HG03469 (cell line): ENCODE measurements at regions not wholly inside any gene's neighbourhood (a gene's known extent, or its start where the extent isn't known, plus 50 kb on each side); places are given as distances from the start of the nearest gene placed in this dataset.
"Not testable (repeated sequence)": the region's sequence is repeated elsewhere in the genome, so short reads cannot be mapped to it uniquely, and the experiment has no call there.

Experiments
- ATAC-seq: cut with Tn5 transposase; IDR thresholded peaks from one replicate; pipeline ENCODE4 v1.9.1; 2021; ENCODE audit warnings: mild to moderate bottlenecking, moderate library complexity, moderate number of reproducible peaks; ENCODE audit not compliant: unreplicated experiment

DNA sequence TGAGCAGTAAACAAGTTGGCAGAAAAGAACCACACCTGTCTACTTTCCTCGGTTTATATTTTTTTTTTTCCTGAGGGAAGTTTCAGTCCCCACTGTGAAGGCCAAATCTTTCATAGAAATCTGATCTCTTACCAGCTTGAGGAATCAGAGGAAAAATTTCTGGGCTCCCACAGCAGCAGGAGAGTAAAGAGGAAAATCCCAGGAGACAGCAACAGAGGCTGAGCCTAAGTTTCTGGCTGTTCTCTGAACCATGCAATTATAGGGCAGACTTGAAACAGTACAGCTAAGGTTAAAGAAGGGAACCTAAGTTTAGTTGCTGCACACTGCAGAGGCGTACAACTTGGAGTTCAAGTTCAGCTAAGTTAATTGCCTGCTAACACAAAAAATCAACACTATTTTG is 1090.9 kb upstream of the INTU start:
- ATAC-seq, result no peak

DNA sequence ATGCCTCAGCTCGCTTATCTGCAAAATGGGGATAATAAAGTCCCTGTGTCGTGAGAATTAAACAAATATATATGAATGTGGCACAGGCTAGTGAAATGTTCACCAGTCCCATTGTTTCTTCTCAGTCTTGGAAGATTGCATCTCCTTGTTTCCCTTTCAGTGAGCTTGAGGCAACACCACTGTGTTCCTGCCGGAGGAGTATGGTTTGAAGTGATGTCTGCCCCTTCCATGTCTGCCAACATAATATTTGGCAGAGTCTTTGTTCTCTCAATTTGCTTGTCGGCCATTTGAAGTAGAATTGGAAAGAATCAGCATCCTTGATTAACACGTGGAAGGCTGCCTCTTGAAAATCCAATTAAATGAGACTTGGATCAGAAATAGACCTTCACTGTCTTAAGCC is 1088.5 kb upstream of the INTU start:
- no peak for ATAC-seq

DNA sequence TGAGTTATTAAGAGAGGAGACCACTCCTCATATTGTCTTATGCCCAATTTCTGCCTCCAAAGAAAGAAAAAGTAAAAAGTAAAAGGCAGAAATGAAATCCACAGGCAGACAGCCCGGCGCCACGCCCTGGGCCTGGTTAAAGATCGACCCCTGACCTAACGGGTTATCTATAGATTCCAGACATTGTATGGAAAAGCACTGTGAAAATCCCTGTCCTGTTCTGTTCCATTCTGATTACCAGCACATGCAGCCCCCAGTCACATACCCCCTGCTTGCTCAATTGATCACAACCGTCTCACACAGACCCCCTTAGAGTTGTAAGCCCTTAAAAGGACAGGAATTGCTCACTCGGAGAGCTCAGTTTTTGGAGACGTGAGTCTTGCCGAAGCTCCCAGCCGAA is 1086.6 kb upstream of the INTU start:
- not testable (repeated sequence) for ATAC-seq

DNA sequence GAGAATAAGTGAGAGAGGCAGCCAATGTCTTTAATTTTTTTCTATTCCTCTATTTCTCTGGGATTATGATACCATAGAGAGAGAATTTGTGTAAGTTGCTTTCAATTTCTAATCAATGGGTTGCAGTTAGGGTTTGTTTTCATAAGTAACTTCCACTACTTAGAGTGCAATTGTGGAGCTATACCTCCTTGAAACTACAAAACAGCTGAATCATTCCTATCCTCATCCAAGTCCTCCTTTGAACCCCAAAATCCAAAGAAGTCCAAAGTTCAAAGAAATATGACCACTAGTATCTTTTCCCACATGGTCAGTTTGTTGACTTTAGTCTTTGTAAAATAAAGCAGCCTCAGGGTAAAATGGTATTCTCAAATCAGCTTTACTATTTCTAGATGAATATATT is 1085.4 kb upstream of the INTU start:
- no peak for ATAC-seq

DNA sequence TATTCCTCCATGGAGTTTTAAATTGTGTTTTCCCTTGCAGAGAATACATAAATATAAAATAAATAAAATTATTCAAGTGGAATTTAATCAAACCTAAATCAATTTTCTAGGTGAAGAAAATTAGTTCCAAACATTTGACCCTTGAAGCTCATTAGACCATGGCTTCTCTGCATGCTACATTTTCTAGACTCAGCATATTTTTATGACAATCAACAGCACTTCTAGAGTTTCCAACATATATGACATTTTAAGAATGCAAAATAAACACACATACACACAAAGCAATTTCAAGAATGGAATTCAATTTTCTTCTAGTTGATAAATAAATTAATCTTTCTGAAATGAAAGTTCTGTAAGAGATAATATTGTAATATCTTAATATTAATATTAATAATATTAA is 1083.9 kb upstream of the INTU start:
- no peak for ATAC-seq

DNA sequence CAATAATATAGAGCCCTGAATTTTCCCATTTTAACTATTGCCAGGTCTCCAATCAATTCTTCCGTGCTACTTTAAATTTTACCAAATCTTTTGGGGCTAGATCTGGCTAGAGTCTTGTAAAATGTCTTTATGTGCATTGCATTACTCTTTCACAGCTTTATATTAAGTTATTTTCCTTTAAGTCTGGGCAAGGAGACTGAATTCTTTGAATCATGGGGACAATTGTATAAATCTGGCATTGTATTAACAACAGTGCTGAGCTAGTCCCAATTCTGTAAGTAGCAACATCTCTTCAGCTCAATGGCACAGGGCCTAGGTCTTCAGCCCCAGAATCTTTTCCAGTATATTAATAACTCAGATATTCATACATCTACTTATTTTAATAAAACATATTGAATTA is 1080.4 kb upstream of the INTU start:
- ATAC-seq, result no peak

DNA sequence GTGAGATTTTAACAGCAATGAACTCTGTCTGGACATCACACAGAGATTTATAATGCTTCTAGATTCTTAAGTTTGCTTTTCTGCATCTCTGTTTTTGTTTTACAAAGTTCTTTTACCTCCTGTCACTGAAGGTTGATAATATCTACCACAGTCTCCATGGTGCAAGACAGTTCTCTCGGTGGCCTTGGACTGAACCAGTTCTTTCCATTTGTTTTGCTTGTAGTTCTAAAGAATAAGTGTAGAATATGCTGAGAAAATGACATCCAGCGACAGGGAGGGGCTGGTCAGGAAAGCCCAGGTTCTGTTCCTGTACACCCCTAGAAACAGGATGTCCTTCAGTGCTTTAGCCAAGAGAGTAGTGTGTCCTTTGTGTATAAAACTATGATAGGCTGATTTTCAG is 1079.5 kb upstream of the INTU start:
- ATAC-seq, result no peak

DNA sequence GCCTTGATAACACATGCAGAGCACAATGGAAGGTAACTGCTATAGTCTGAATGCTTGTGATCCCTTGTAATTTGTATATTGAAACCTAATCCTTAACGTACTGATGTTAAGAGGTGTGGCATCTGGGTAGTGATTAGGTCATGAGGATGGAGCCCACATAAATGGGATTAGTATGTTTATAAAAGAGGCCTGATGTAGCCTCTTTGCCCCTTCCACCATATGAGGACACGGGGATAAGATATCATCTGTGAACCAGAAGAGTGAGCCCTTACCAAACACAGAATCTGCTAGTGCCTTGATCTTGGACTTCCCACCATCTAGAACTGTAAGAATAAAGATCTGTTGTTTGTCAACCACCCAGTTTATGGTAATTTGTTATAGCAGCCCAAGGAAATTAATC is 1074.2 kb upstream of the INTU start:
- ATAC-seq, result no peak

DNA sequence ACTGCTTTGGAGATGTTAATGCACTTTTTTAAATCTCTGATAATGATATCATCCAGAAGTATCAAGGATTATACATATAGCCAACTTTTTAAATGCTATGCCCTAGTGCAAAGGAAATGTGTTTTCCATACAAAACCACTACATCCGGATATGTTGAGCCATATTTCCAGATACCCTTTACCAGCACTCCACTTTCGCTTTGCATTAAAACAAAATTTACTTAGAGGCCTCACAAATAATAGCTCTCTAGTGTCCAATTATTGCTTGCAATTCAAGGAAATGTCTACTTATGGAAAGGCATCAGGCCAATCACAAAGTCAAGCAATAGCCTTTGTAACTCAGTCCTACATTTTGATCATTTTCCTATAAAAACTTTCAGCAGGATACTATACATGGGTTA is 1072.8 kb upstream of the INTU start:
- no peak for ATAC-seq

DNA sequence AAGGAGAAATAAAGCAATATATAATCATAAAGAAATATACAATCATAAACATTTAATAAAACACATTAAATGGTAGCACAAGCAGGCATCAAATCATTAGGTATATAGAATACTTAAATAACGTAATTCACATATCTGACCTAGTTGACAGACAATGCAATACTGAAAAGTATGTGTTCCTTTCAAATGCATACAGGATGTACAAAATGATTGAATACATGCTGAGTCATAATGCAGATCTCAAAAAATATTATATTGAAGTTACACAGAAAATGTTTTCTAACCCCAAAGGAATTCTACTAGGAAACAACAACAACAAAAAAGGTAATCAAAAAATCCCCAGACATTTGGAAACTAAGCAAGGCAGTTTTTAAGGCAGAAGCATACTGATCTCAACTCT is 1072.0 kb upstream of the INTU start:
- no peak for ATAC-seq

DNA sequence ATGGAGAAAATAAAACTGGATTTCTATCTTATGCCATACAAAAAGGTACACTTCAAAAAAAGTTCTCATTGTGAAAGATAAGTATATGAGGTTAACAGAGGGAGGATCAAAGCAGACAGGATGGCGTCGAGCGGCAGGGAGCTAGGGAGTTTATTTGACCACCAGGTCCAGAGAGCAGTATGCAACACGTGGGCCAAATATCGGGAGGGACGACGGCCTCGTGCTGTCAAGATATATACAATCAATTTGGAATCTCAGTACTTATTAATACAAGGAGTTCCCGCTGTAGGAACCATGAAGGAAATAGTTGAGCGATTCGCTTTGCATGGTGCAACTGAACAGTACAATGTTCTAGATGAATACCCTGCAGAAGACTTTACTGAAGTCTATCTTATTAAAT is 1069.4 kb upstream of the INTU start:
- ATAC-seq, result no peak

DNA sequence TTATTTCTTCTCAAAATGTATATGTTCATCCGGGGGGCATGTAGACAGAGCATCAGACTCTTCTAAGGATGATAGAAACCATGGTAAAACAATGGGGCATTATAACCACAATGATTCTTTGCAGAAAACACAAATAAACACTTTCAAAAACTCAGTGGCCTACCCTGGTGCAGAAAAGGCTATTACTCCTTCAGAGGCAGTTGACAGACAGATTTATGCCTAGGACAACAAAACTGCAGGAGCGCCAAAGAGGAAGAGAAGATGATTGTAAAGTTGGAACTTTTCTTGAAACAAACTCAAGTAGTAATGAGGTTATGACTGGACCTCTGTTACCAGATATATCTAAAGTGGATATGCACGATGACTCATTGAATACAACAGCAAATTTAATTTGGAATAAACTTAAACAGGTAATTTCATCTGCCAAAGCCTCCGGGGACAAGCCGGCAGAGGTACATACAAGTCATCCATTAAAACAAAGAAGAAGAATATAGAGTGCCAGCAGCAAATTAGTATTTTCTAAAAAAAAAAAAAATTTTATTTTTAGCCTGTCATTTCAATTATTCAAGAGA is 1068.4 kb upstream of the INTU start:
- no peak for ATAC-seq

DNA sequence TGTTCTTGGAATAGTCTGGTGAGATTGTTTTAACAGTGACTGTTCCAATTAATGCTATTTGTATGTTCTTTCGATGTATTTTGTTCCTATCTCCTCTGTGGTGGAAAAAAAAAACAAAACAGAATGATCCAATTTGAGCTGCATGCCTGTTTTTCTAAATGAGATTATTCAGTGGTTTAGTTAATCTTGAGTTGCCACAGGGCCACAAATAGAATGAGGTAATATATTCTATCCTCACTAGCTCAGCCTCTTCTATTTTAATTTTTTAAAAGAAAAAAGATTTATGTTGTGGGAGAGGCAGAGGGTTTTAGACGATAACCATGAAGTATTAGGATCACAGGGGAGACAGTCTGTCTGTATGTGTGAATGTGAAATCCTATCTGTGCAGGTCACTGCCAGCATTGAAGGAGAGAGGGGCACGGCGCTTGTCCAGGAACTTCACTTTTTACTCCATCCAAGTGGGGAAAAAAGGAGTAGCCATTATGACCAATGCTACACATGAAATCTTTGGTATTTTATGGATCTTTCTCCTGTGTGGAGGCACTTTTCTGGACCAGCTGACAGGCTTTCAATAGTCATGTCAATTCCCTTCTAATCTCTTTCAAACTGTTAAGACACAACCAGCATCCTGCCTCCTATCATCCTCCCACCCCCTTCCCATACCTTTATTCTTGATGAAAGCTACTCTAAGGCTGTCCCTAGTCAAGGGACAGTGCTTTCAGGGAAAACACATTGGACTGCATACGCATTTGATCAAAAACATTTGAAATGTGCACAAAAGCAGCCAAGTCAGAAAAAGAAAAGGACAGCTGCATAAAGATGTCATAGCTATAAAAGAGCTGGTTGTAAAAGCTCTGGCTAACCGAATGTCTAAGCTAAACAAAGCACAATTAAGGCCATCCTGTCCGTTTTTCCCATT is 1063.8 kb upstream of the INTU start:
- ATAC-seq, result no peak

DNA sequence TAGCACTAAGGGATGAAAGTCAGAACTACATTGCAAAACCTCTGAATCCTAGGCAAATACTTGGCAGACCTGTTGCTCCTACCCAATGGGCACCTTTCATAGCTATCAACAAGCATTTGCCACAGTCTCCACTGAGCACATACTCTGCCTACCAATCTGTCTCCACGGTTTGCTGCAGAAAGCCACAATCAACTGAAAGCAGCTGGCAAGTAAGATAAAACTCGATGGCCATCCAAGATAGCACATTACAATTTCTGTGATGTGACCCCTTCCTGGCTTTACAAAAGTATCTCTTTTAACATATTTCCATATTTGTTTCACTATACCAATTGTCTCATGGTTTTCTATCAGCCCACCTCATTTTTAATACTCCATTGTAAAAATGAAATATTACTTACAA is 1060.5 kb upstream of the INTU start:
- ATAC-seq, result no peak

DNA sequence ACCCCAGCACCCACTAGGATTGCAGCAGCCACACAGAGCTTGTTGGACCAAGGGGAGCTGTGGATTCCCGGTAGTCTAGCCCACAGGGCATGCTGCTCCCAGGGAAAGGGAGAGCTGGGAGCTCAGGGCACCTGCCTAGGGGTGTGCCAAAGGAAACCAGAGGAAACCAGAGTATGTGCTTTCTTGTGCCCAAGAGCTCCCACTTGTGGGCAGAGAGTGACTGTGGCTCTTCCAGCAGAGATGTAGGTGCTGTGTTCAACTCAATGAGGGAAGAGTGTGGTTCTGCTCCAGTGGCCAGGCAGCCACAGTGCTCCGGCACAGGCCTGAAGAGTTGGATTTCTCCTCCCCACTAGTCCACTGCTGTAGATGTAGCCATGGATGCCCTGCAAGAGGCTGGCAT is 1050.0 kb upstream of the INTU start:
- no peak for ATAC-seq

DNA sequence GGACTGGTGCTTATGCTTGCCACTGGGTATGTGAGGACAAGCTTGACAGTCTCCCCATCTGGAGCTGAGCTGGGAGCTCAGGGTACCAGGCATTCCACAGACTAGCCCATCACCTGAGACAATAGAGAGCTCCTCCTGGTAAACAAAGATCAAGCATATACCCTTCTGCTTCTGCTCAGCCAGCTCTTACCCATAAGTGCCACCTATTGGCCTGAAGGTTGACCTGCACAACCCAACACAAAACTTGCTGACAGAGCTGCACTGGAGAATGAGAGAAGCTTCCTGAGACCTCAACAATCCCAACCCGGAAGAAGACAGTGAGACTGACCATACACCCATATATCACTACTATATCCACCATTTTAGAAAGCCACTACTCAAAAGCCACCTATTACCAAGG is 1049.2 kb upstream of the INTU start:
- no peak for ATAC-seq

DNA sequence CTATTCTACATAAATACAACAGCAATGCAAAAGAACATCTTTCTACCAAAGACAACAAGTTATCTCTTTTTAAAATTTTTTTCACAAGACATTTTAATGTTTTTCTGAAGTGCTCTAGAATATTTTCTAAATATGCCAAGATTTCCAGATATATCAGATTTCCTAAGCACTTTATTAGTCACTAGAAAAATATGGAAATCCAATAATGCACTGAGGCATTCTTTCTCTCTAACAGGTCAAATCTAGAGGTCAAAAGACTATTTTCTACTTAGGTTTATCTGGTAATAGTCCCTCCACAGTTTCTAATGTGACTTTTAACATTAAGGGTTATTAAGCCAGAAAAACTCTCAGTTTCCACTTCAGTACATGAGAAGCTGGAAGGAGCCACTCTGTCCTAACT is 1041.2 kb upstream of the INTU start:
- no peak for ATAC-seq

DNA sequence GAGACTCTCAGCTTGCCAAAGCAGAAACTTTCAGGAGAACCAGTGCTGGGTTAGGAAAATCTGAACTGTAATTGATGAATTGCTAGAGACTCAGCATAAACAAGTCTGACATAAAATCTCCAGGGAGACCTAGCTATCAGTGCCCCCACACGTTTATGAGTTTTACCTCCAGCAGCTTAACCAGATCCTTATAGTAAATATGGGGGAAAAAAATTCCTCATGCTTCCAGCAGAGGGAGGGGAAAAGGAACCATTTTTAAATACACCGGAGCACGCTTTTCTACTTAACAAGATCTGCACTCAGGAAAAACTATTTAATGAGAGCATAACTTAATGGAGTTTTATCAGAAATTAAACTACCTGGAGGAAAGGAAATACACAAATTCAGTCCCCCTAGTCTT is 1040.7 kb upstream of the INTU start:
- ATAC-seq, result no peak

DNA sequence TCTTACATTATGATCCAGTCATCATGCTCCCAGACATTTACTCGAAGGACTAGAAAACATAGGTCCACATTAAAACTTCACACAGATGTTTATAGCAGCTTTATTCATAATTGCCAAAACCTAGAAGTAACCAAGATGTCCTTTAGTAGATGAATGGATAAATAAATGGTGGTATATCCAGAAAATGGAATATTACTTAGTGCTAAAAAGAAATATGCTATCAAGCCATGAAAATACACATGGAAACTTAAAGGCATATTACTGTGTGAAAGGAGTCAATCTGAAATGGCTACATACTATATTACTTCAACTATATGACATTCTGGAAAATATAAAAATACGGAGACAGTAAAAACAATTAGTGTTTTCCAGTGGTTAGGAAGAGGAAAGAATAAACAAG is 1039.1 kb upstream of the INTU start:
- no peak for ATAC-seq

DNA sequence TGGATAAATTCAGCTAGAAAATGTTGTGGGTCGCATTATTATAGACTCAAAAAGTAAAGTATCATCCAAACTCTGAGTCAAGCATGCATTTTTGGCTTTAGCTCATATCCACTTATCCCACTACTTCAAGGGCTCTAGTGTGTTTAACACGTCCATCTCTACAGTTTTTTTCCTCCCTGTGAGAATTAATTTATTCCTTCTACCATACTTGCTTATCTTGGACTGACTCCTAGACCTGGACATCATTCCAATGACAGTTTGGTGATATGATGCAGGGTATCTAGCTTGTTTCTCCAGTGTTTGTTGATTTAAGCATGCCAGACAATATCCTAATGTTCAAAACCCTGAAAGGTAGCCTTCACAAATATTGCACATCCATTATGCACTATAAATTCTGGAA is 1037.1 kb upstream of the INTU start:
- no peak for ATAC-seq

DNA sequence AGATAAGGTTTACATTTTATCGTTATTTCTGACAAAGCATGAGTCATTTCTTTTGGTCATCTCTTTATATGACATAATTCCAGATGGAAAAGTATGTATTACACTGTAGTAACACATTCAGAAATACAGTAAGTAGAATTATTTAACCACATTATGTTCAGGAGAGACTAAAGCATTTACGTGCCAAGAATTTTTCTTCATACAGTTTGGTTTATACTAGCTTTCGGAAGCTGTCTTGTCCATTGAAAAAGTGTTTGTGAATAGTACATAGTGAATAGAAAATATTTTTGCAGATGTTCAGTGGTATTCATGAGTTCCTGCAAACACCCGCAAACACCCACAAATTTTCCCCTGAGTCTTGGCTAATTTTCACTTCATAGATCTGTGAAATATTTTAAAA is 1033.0 kb upstream of the INTU start:
- ATAC-seq, result no peak

DNA sequence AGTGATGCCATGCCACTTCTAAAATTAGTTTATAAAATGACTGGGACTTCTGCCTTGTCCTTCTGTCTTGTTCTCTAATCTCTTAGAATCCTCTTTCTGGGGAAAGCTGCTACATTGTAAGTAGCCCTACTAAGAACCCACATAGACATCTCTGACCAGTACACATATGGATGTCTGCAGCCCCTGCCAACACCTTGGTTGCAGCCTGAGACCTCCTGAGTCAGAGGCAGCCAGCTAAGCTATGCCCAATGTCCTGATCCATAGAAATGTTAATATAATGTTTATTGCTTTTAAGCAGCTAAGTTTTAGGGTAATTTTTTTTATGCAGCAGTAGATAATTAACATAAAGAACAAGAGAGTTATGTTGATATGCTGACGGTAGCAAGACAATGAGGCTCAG is 1029.5 kb upstream of the INTU start:
- ATAC-seq, result no peak

DNA sequence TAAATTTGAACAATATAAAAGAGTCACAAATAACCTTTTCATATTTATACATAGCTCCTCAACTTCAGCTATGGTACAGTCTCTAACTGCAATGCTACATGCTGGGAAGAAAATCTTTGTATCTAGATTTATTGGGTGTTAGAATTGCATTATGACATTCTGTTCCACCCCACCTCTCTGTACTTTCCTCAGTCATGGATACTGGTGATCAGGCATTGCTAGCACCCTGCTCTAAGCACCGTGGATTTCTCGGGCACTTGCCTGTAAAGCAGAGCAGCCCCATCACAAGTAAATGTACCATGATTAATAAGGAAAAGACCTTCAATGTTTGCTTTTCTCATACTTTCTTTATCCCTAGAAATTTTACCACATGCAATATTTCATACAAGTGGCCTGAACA is 1028.9 kb upstream of the INTU start:
- no peak for ATAC-seq
